Effector CD8-positive, alpha-beta T cell (primary cell): ENCODE measurements at regions not wholly inside any gene's neighbourhood (a gene's known extent, or its start where the extent isn't known, plus 50 kb on each side); places are given as distances from the start of the nearest gene placed in this dataset.

Source experiments
- DNase-seq: peaks from one replicate; lab custom pipeline; 2025; lab: John Stamatoyannopoulos, UW

- no peak for DNase-seq
These were observed 56.2 kb upstream of the RPS6KA3 start for GRCh38 chrX:20322887-20323286.

- no peak for DNase-seq
These were observed 53.9 kb upstream of the RPS6KA3 start for GRCh38 chrX:20320461-20321159.

GRCh38 chrX:20319054-20319453, 52.3 kb upstream of the RPS6KA3 start:
- DNase-seq, result no peak

- DNase-seq, result no peak
These were observed 51.2 kb upstream of the RPS6KA3 start for GRCh38 chrX:20317873-20318272.
